Right cardiac atrium (tissue), 5 donors: ENCODE measurements at regions not wholly inside any gene's neighbourhood (a gene's known extent, or its start where the extent isn't known, plus 50 kb on each side); places are given as distances from the start of the nearest gene placed in this dataset.
"Not testable (repeated sequence)": the region's sequence is repeated elsewhere in the genome, so short reads cannot be mapped to it uniquely, and the experiment has no call there.

Source experiments
- ATAC-seq, 2 donors: fragments of 200-7000 bp; cut with Tn5 transposase; one replicate each; pipeline versions ENCODE4 v1.8.0 to v1.9.1; 2020; ENCODE audit warnings: moderate library complexity in 2 of 2, mild to moderate bottlenecking in 1 of 2
- DNase-seq, 3 donors: peaks; one replicate each; pipeline ENCODE4 v3.0.0-alpha.2; 2020
- H3K27ac ChIP-seq: one replicate; pipeline ENCODE4 v1.5.1; 2013; ENCODE audit warnings: mild to moderate bottlenecking, low read length, control low read depth, moderate library complexity
- H3K27me3 ChIP-seq: one replicate; pipeline ENCODE4 v1.6.1; 2013; ENCODE audit not compliant: control insufficient read depth, insufficient read depth
- H3K4me1 ChIP-seq: one replicate; pipeline ENCODE4 v1.6.1; 2013; ENCODE audit warnings: low read length; ENCODE audit not compliant: control insufficient read depth, insufficient read depth
- H3K4me3 ChIP-seq: one replicate; pipeline ENCODE4 v1.5.1; 2013; ENCODE audit warnings: low read length, control low read depth
- H3K9me3 ChIP-seq: one replicate; pipeline ENCODE4 v1.6.1; 2013; ENCODE audit warnings: low read length; ENCODE audit not compliant: control insufficient read depth
- WGBS: extraction: QIAGEN DNeasy Blood & Tissue Kit; methylation state at CpG from one replicate; pipeline ENCODE4 v1.1.7; 2013; 5-methylcytosine and 5-hydroxymethylcytosine counted together
- intact Hi-C, 4 donors: fragments of 100-400 bp; cut with DNase I; formaldehyde crosslinking; loops; one replicate each; pipeline versions ENCODE4 v1.11.0 to v1.14.0; 2022 to 2023
- donor health status: healthy with polysubstance abuse.
- donor health status: DM: no; HTN: yes; CAD: no.
- donor health status: DM: no; HTN: no; CAD: no.
- donor health status: DM: no; HTN: yes; CAD: no; lungs with severe emphysema.
- donor health status: DM: yes; HTN: yes; CAD: no.

DNA sequence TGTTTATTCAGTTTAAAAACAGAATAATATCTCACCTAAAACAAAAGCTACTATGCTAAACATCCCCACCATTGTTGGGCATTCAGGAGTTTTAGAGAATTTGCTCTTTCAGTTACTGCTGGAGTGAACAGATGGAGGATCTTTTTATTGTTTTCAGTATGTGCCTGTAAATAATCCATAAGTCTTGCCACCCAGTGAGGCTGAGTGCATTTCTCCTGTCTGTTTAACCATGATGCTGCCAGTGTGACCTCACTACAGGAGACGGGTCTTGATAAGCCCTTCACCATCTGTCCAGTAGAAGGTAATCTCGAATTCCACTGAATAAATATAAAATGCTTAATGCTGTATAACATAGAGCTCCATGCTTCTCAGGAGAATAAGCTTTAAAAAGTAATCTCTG, 430.9 kb downstream of the POM121L12 start:
- no peaks in the 10 kb centered on the region for H3K9me3 ChIP-seq
- intact Hi-C loops: no loop called here
- ATAC-seq: no peak
- WGBS: 54% methylated on average over 2 of the region's 2 CpGs
- no peak overlapping the region for H3K4me3 ChIP-seq
- DNase-seq: no peak
- H3K27me3 ChIP-seq: no peaks in the 10 kb centered on the region
- H3K4me1 ChIP-seq: no peaks in the 10 kb centered on the region
- no peak overlapping the region for H3K27ac ChIP-seq

- no peak for ATAC-seq
- intact Hi-C loops: no loop called here
- 66% methylated on average over 4 of the region's 4 CpGs for WGBS
- no peak for DNase-seq
- no peaks in the 10 kb centered on the region for H3K27me3 ChIP-seq
- H3K9me3 ChIP-seq: no peaks in the 10 kb centered on the region
- H3K27ac ChIP-seq: no peak overlapping the region
- no peak overlapping the region for H3K4me3 ChIP-seq
- no peaks in the 10 kb centered on the region for H3K4me1 ChIP-seq
These were observed 435.0 kb downstream of the POM121L12 start for GRCh38 chr7:53470336-53470970.

DNA sequence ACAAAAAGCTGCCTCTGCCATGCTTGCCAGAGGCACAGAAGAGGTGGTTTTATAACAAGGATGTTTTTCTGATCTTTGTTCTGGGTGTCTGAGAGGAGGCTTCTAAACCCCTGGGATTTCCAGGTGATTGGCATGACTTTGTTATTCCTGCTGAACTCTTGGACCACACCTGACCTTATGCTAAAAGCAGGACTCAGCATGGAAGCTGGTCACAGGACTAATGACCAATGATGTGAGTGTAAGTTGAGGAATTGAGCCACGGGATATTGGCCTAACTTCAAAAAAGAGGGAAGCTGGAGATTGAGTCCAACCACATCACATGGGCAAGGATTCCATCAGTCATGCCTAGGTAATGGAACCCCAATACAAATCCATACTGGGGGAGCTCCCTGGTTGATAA, 437.9 kb downstream of the POM121L12 start:
- Histone ChIP-seq H3K27me3 (no peaks in the 10 kb centered on the region), H3K27ac (no peak overlapping the region), H3K9me3 (no peaks in the 10 kb centered on the region), H3K4me1 (no peaks in the 10 kb centered on the region), H3K4me3 (no peak overlapping the region)
- 55% methylated on average over 1 of the region's 1 CpG for WGBS
- ATAC-seq (no peak), DNase-seq (no peak)
- intact Hi-C loops: no loop called here

DNA sequence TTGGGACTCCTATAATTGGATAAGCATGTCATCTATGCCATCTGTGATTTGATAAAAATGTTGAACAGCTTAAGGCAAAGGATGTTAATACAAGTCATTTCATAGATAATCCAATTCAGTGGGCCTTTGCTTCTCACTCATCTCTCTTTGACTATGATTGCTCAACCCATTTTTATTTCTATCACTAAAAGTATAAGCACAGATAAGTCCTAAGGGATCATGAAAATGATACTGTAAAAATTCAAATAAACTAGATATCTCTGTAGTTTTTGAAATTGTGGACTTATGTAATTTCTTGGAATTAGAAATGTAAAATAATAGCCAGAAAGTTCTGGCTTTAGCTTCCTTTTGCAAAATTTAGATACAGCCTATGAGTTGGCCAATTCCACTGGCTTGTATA, 440.3 kb downstream of the POM121L12 start:
- intact Hi-C loops: no loop called here
- no peaks in the 10 kb centered on the region for H3K27me3 ChIP-seq

GRCh38 chr7:53476566-53476965, 441.1 kb downstream of the POM121L12 start:
- DNase-seq (no peak), ATAC-seq (no peak)
- Histone ChIP-seq H3K4me1 (no peaks in the 10 kb centered on the region), H3K27ac (no peak overlapping the region), H3K27me3 (no peaks in the 10 kb centered on the region), H3K9me3 (no peaks in the 10 kb centered on the region), H3K4me3 (no peak overlapping the region)
- intact Hi-C loops: no loop called here
- 89% methylated on average over 3 of the region's 3 CpGs for WGBS

More for the DNA sequence above, 440.3 kb downstream of the POM121L12 start:
- no peak overlapping the region for H3K4me3 ChIP-seq
- H3K27ac ChIP-seq: no peak overlapping the region
- no peaks in the 10 kb centered on the region for H3K9me3 ChIP-seq
- DNase-seq (no peak), ATAC-seq (no peak)
- H3K4me1 ChIP-seq: no peaks in the 10 kb centered on the region

DNA sequence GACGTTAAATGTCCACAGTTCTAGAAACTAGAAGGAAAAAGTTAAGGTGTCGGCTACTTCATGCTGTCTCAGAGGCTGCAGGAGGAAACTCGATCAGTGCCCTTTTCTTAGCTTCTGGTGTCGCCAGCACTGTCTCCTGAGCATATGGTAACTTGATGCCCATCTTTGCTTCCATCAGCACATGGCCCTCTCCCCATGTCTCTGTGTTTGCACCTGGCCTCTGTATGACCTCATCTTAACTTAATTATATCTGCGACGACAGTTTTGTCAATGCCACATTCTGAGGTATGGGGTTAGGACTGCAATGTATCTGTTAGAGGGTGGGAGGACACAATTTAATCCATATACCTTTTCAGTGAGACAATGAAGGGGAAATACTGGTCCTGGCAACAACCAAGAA, 449.9 kb downstream of the POM121L12 start:
- intact Hi-C loops: loop anchor here in 1 of 4 donors (1.0 kb wide), 1 partner anchor 29 kb away; no protein-coding TSS in a partner anchor
- no peaks in the 10 kb centered on the region for H3K4me1 ChIP-seq
- H3K9me3 ChIP-seq: no peaks in the 10 kb centered on the region
- WGBS: 71% methylated on average over 6 of the region's 6 CpGs
- no peak overlapping the region for H3K4me3 ChIP-seq
- H3K27me3 ChIP-seq: no peaks in the 10 kb centered on the region
- no peak for DNase-seq
- ATAC-seq: no peak
- no peak overlapping the region for H3K27ac ChIP-seq

DNA sequence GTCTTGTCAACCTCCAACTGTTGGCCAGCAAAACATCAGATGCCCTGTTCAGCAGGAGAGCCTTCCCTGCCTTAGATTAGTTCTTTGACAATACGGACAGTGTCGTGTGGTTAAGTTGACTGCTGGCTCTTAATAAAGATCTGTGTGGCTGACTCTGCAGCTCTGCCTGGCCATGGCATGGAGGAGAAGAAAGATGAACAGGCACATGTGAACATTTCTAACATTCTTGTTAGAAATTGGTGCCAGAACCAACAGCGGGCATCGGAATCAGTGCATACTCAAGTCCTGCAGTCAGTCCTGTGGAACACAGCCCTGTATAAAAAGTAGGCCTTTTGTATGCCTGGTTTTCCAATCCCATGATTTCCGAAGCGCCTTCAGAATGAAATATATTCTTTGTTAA, 455.6 kb downstream of the POM121L12 start:
- DNase-seq (no peak), ATAC-seq (no peak)
- 91% methylated on average over 6 of the region's 6 CpGs for WGBS
- H3K27ac ChIP-seq: no peak overlapping the region
- H3K4me1 ChIP-seq: no peaks in the 10 kb centered on the region
- H3K9me3 ChIP-seq: no peaks in the 10 kb centered on the region
- H3K4me3 ChIP-seq: no peak overlapping the region
- H3K27me3 ChIP-seq: no peaks in the 10 kb centered on the region
- intact Hi-C loops: no loop called here

- H3K4me3 ChIP-seq, H3K9me3 ChIP-seq, H3K27ac ChIP-seq, ATAC-seq, intact Hi-C loops, H3K27me3 ChIP-seq, H3K4me1 ChIP-seq: not testable (repeated sequence)
- DNase-seq: peak in 1 of 3 donors; percentile 42
- 97% methylated on average over 20 of the region's 20 CpGs for WGBS
These were observed 459.7 kb downstream of the POM121L12 start for GRCh38 chr7:53495181-53495580.

GRCh38 chr7:53500076-53500475, 464.6 kb downstream of the POM121L12 start:
- 83% methylated on average over 1 of the region's 1 CpG for WGBS
- Histone ChIP-seq H3K27ac (no peak overlapping the region), H3K4me1 (no peaks in the 10 kb centered on the region), H3K4me3 (no peak overlapping the region), H3K9me3 (no peaks in the 10 kb centered on the region), H3K27me3 (no peaks in the 10 kb centered on the region)
- ATAC-seq (no peak), DNase-seq (no peak)
- intact Hi-C loops: no loop called here

- ATAC-seq: no peak
- H3K9me3 ChIP-seq: no peaks in the 10 kb centered on the region
- WGBS: 92% methylated on average over 3 of the region's 3 CpGs
- no peaks in the 10 kb centered on the region for H3K27me3 ChIP-seq
- no peak for DNase-seq
- no peak overlapping the region for H3K4me3 ChIP-seq
- no peaks in the 10 kb centered on the region for H3K4me1 ChIP-seq
- intact Hi-C loops: no loop called here
- no peak overlapping the region for H3K27ac ChIP-seq
These were observed 469.5 kb downstream of the POM121L12 start for GRCh38 chr7:53504914-53505313.

DNA sequence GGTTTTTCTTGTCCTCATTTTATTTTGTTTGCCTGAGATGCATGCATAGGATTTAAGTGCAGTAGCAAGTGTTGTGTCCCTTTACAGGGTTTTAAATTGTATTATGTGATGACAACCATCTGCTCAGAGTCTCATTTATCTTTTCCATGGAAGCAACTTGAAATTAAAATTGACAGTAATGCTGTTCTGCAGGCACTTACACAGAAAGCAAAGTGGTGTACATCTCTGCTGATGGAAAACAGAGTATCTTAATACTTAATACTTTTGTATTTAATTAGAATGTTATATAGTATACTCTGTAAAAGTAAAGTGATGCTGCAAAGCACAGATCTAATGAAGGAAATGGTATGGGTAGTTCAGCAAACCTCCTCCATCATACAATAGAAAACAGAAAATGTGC, 482.9 kb downstream of the POM121L12 start:
- no peak overlapping the region for H3K4me3 ChIP-seq
- no peaks in the 10 kb centered on the region for H3K27me3 ChIP-seq
- H3K4me1 ChIP-seq: no peaks in the 10 kb centered on the region
- no peak for ATAC-seq
- no peaks in the 10 kb centered on the region for H3K9me3 ChIP-seq
- DNase-seq: no peak
- H3K27ac ChIP-seq: no peak overlapping the region
- intact Hi-C loops: no loop called here

DNA sequence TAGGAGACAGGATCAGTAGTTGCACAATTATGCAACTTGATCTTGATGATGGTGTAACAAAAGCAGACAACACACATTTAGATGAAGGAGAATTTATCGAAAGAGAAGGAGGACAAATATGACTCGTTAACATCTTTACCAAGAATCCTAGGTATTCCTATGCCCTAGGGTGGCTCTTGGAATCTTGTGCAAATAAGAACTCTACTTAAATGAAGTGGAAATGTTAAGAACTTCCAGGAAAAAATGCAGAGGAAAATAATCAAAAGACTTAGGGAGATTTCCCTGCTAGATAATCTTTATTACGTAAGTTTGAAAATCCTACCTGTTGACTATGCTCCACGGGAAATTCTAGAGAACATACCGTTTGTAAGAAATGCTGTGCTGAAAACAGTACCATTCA, 485.4 kb downstream of the POM121L12 start:
- ATAC-seq (no peak), DNase-seq (no peak)
- Histone ChIP-seq H3K4me1 (no peaks in the 10 kb centered on the region), H3K27ac (no peak overlapping the region), H3K4me3 (no peak overlapping the region), H3K9me3 (no peaks in the 10 kb centered on the region), H3K27me3 (no peaks in the 10 kb centered on the region)
- intact Hi-C loops: no loop called here
- 91% methylated on average over 5 of the region's 5 CpGs for WGBS
